ENCODE measurements at regions not wholly inside any gene's neighbourhood (a gene's known extent, or its start where the extent isn't known, plus 50 kb on each side); places are given as distances from the start of the nearest gene placed in this dataset.

DNA sequence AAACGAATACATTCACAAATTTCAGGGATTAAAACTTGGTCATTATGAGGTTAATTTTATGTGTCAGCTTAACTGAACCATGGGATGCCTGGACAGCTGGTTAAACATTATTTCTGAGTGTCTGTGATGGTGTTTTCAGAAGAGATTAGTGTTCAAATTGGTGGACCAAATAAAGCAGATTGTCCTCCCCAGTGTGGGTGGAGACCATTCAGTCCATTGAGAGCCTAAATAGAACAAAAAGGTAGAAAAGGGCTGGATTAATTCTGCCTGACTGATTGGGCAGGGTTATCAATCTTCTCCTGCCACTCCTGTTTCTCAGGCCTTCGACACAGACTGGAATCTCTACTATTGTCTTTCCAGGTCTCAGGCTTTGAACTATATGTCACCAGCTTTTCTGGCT lies 203.8 kb upstream of the SLITRK6 start:
- H3K27ac ChIP-seq (ENCODE audit: control insufficient read depth, insufficient read depth, low read length), result no peak overlapping the region
- H3K9me1 ChIP-seq (ENCODE audit: control insufficient read depth, extremely low read depth, insufficient read depth, low read length), result no peaks in the 10 kb centered on the region
- H3K9ac ChIP-seq (ENCODE audit: control insufficient read depth, extremely low read depth, insufficient read depth, low read length), result no peak overlapping the region
- FAIRE-seq (no peak), DNase-seq (ENCODE audit: low read depth, low spot score) (no peak)
- no peaks in the 10 kb centered on the region for H3K9me3 ChIP-seq (ENCODE audit: control insufficient read depth, low read depth, low read length)
- no peak for TF ChIP-seq EZH2 (IDR thresholded peaks at IDR 0.05; ENCODE audit: low read length)
- TF ChIP-seq, protein P1, sequence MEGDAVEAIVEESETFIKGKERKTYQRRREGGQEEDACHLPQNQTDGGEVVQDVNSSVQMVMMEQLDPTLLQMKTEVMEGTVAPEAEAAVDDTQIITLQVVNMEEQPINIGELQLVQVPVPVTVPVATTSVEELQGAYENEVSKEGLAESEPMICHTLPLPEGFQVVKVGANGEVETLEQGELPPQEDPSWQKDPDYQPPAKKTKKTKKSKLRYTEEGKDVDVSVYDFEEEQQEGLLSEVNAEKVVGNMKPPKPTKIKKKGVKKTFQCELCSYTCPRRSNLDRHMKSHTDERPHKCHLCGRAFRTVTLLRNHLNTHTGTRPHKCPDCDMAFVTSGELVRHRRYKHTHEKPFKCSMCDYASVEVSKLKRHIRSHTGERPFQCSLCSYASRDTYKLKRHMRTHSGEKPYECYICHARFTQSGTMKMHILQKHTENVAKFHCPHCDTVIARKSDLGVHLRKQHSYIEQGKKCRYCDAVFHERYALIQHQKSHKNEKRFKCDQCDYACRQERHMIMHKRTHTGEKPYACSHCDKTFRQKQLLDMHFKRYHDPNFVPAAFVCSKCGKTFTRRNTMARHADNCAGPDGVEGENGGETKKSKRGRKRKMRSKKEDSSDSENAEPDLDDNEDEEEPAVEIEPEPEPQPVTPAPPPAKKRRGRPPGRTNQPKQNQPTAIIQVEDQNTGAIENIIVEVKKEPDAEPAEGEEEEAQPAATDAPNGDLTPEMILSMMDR (optimal IDR thresholded peaks at IDR 0.05 in 1 of 3, IDR thresholded peaks at IDR 0.05 in 1 of 3, conservative IDR thresholded peaks at IDR 0.05 in 1 of 3; ENCODE audit: extremely low read depth in 1 of 3, insufficient read depth in 2 of 3, low read length in 3 of 3), result no peak
- H3K4me2 ChIP-seq (ENCODE audit: control insufficient read depth, extremely low read depth, insufficient read depth, low read depth, low read length), result no peak overlapping the region
- H3K4me3 ChIP-seq (ENCODE audit: control insufficient read depth in 2 of 3, extremely low read depth in 1 of 3, insufficient read depth in 2 of 3, low read depth in 1 of 3, low read length in 3 of 3), result no peak overlapping the region
- no peaks in the 10 kb centered on the region for H3K27me3 ChIP-seq (ENCODE audit: control insufficient read depth, extremely low read depth, insufficient read depth, low read length)
- H3K4me1 ChIP-seq (ENCODE audit: control insufficient read depth, extremely low read depth, insufficient read depth, low read length), result no peaks in the 10 kb centered on the region
- H3K79me2 ChIP-seq (ENCODE audit: control insufficient read depth, insufficient read depth, low read length), result no peaks in the 10 kb centered on the region
- no peaks in the 10 kb centered on the region for H4K20me1 ChIP-seq (ENCODE audit: control insufficient read depth, extremely low read depth, insufficient read depth, low read length)
- dilution Hi-C loops (cut with MboI; ENCODE audit: extremely low pct_ligation_motif_present, low sequenced_read_pairs), result no loop called here
- H2AFZ ChIP-seq (ENCODE audit: control insufficient read depth, low read length), result no peak overlapping the region
- no peaks in the 10 kb centered on the region for H3K36me3 ChIP-seq (ENCODE audit: control insufficient read depth in 2 of 2, extremely low read depth in 1 of 2, insufficient read depth in 2 of 2, low read length in 2 of 2)

DNA sequence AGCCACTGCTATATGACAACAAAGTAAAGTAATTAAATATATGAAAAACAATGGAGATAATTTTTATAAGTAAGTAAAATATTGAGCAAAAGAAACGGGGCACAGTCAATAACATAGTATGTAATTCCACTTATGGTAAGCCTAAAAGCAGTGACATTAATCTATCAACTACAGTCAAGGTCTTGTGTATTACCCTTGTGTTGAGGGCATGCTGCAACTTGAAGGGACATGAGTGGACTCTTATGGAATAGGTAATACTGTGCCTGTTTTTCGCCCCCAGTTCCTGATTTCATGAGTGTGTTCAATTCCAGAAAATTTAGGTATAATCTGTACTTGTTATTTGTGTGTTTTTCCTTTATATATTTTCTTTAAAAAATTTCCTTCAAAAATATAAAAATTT lies 201.3 kb upstream of the SLITRK6 start:
- Histone ChIP-seq H3K27ac (ENCODE audit: control insufficient read depth, insufficient read depth, low read length) (no peak overlapping the region), H3K36me3 (ENCODE audit: control insufficient read depth in 2 of 2, extremely low read depth in 1 of 2, insufficient read depth in 2 of 2, low read length in 2 of 2) (no peaks in the 10 kb centered on the region), H3K4me1 (ENCODE audit: control insufficient read depth, extremely low read depth, insufficient read depth, low read length) (no peaks in the 10 kb centered on the region), H3K9me1 (ENCODE audit: control insufficient read depth, extremely low read depth, insufficient read depth, low read length) (no peaks in the 10 kb centered on the region), H4K20me1 (ENCODE audit: control insufficient read depth, extremely low read depth, insufficient read depth, low read length) (no peaks in the 10 kb centered on the region), H3K4me3 (ENCODE audit: control insufficient read depth in 2 of 3, extremely low read depth in 1 of 3, insufficient read depth in 2 of 3, low read depth in 1 of 3, low read length in 3 of 3) (no peak overlapping the region), H3K79me2 (ENCODE audit: control insufficient read depth, insufficient read depth, low read length) (no peaks in the 10 kb centered on the region), H2AFZ (ENCODE audit: control insufficient read depth, low read length) (no peak overlapping the region), H3K4me2 (ENCODE audit: control insufficient read depth, extremely low read depth, insufficient read depth, low read depth, low read length) (no peak overlapping the region), H3K27me3 (ENCODE audit: control insufficient read depth, extremely low read depth, insufficient read depth, low read length) (no peaks in the 10 kb centered on the region), H3K9me3 (ENCODE audit: control insufficient read depth, low read depth, low read length) (no peaks in the 10 kb centered on the region), H3K9ac (ENCODE audit: control insufficient read depth, extremely low read depth, insufficient read depth, low read length) (no peak overlapping the region)
- dilution Hi-C loops (cut with MboI; ENCODE audit: extremely low pct_ligation_motif_present, low sequenced_read_pairs), result no loop called here
- no peak for TF ChIP-seq EZH2 (IDR thresholded peaks at IDR 0.05; ENCODE audit: low read length)
- TF ChIP-seq, protein P1 (optimal IDR thresholded peaks at IDR 0.05 in 1 of 3, IDR thresholded peaks at IDR 0.05 in 1 of 3, conservative IDR thresholded peaks at IDR 0.05 in 1 of 3; ENCODE audit: extremely low read depth in 1 of 3, insufficient read depth in 2 of 3, low read length in 3 of 3), result no peak
- no peak for DNase-seq (ENCODE audit: low read depth, low spot score)
- no peak for FAIRE-seq

Data from keratinocyte (primary cell).